Heart left ventricle (tissue), 13 donors: ENCODE measurements at regions not wholly inside any gene's neighbourhood (a gene's known extent, or its start where the extent isn't known, plus 50 kb on each side); places are given as distances from the start of the nearest gene placed in this dataset.

ENCODE experiments used
- POLR2A ChIP-seq, 2 donors: fragments of 450-650 bp; IDR thresholded peaks; one replicate each; pipeline ENCODE4 v1.6.1; 2017; ENCODE audit warnings: antibody characterized with exemption in 2 of 2, mild to moderate bottlenecking in 2 of 2, moderate library complexity in 2 of 2
- TF ChIP-seq, protein P1 (sequence below), 12 donors: fragments of 200-600 bp; sonication (generic) in 4 of 12; IDR thresholded peaks; one replicate each; pipeline versions ENCODE4 v1.5.0 to v1.8.0; 2018 to 2022; ENCODE audit warnings: antibody characterized with exemption in 12 of 12, mild to moderate bottlenecking in 5 of 12
- donor health status: ischemic (EF 13 %, LVEDD 7.1; RV severe dilation, severe dysfunction).
- donor health status: DM: no; HTN: yes; CAD: no.
- donor health status: DM: no; HTN: no; CAD: no.
- donor health status: ischemic (EF 25% LVEDD 6.9; RV normal size, moderate dysfunction).
- donor health status: ischemic (EF 25% LVEDD 5.7; RV mildly dilated, moderate dysfunction).
- donor health status: ischemic (EF 35%, LVEDD 5.7; RV mildly dilated, moderate dysfunction).
- donor health status: nonischemic (EF 11% LVEDD 7.7; RV severe dilation, severe dysfunction).
- donor health status: DM: yes; HTN: yes; CAD: no.
- donor health status: PGD.
- donor health status: ischemic (EF 29% LVEDD 5.4; RV normal size, mild dysfunction).
- donor health status: nonischemic (EF 23%, LVEDD 6.1; RV moderate dilation, normal function).

DNA sequence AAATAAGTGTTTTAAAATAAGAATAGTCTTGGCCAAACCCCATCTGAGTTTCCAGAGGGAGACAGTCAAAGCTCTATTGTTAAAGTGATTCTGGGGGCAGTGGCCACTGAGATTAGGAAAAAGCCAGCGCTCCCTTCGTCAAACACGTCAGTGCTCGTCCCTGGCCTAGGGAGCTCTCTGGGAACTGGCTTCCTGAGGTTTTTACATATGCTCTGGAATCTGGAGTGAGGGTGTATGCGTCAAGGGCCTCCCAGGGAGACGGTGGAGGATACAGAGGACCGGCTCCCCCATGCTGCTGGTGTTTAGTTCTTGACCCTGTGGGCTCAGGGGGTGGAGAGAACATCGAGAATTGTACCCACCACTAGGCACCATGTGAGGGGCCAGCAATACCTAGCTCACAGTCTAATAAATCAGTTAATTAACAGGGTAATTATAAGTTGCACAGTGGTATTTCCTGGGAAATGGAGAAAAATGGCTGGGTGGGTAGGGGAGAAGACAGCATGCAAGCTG, 87.0 kb downstream of the SLC25A47 start:
- TF ChIP-seq, protein P1, sequence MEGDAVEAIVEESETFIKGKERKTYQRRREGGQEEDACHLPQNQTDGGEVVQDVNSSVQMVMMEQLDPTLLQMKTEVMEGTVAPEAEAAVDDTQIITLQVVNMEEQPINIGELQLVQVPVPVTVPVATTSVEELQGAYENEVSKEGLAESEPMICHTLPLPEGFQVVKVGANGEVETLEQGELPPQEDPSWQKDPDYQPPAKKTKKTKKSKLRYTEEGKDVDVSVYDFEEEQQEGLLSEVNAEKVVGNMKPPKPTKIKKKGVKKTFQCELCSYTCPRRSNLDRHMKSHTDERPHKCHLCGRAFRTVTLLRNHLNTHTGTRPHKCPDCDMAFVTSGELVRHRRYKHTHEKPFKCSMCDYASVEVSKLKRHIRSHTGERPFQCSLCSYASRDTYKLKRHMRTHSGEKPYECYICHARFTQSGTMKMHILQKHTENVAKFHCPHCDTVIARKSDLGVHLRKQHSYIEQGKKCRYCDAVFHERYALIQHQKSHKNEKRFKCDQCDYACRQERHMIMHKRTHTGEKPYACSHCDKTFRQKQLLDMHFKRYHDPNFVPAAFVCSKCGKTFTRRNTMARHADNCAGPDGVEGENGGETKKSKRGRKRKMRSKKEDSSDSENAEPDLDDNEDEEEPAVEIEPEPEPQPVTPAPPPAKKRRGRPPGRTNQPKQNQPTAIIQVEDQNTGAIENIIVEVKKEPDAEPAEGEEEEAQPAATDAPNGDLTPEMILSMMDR (IDR thresholded peaks at IDR 0.05): no peak
- TF ChIP-seq POLR2A (IDR thresholded peaks at IDR 0.05): no peak
